ENCODE measurements at regions not wholly inside any gene's neighbourhood (a gene's known extent, or its start where the extent isn't known, plus 50 kb on each side); places are given as distances from the start of the nearest gene placed in this dataset.

- H3K27ac ChIP-seq = no peak overlapping the region
- no peak overlapping the region for H3K4me2 ChIP-seq
- no peak for TF ChIP-seq Cebpa-rat (IDR thresholded peaks at IDR 0.05)
- no peaks in the 10 kb centered on the region for H3K36me3 ChIP-seq
- H3K4me3 ChIP-seq = no peak overlapping the region
- H4K20me1 ChIP-seq = no peaks in the 10 kb centered on the region
- no peaks in the 10 kb centered on the region for H3K9me3 ChIP-seq
- H3K9ac ChIP-seq = no peak overlapping the region
- H3K27me3 ChIP-seq = no peaks in the 10 kb centered on the region
- peaks cover 7% of the 10 kb centered on the region; the same call in 1 of the 2 replicates for H3K4me1 ChIP-seq
Measured at GRCh38 chr2:35297403-35297802, 1058.2 kb upstream of the CRIM1 start.

DNA sequence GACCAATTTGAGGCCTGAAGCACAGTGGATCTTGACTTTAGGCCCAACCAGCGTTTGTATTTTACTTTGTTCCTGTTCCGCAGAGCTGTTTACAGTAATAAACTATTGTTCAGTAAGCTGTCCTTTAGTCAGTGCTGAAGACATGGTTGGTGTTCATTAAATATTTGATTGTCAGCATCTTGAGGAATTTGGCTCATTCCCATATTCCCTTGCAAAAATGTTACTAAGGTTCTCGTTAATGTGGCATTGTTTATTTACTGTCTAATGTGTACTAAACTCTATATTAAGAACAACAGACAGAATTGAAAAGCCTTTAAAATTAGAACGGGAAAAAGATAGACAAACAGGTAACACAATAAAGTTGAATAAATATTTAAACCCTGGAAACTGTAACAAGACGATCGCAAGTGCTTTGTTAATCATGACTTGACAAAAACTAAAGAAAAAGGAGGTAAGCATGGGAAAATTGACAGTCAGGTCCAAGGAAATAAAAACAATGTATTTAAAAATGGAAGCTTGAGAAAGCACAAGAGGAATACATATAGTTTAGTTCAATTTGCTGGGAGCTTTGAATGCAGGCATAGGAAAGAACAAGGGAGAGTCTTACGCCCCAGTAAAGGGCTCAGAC, 1060.8 kb upstream of the CRIM1 start:
- Histone ChIP-seq H3K9me3 (no peaks in the 10 kb centered on the region), H3K4me3 (no peak overlapping the region), H3K36me3 (no peaks in the 10 kb centered on the region), H3K27ac (no peak overlapping the region), H3K4me1 (peaks cover 7% of the 10 kb centered on the region; the same call in 1 of the 2 replicates), H4K20me1 (no peaks in the 10 kb centered on the region), H3K9ac (no peak overlapping the region), H3K4me2 (no peak overlapping the region), H3K27me3 (no peaks in the 10 kb centered on the region)
- no peak for TF ChIP-seq Cebpa-rat (IDR thresholded peaks at IDR 0.05)

DNA sequence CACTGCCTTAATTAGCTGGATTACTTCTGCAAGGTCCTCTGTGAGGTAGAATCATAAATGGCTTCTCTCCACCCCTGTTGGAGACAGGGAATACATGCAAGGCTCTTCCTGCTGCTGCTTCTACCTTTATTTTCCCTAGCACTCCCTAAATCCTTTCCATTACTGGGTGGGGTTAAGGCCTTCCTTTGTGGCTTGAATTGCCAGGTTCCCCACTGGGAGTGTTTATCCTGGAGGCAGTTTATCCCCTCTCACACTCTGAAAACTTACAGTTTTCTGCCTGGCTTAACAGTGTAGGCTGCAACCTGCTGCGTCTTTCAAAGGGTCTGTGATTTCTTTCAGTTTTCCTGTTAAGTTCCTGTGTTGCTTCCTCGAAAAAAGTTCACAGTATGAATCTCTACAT, 1062.3 kb upstream of the CRIM1 start:
- no peaks in the 10 kb centered on the region for H4K20me1 ChIP-seq
- H3K9ac ChIP-seq = no peak overlapping the region
- no peaks in the 10 kb centered on the region for H3K27me3 ChIP-seq
- no peaks in the 10 kb centered on the region for H3K36me3 ChIP-seq
- H3K4me3 ChIP-seq = no peak overlapping the region
- no peak overlapping the region for H3K4me2 ChIP-seq
- peaks cover 3% of the 10 kb centered on the region; the same call in 1 of the 2 replicates for H3K4me1 ChIP-seq
- no peak overlapping the region for H3K27ac ChIP-seq
- no peak for TF ChIP-seq Cebpa-rat (IDR thresholded peaks at IDR 0.05)
- H3K9me3 ChIP-seq = no peaks in the 10 kb centered on the region

DNA sequence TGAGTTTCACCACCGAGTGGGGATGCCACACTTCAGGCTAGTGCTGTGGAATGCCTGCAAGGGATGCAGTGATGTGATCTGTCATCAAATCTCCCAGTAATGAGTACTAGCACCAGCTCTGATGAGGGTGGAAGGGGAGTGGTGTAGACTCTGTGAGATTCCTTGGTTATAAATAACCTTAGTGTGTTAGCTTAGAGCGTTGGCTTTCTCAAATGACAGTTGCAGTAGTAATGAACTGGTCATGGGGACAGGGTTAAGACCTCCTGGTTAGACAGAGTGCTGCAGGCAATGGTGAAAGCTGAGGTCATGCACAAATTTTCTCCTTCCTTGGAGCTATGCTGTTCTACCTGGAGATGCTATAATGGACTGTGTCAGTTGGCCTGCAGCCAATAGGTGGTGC, 1063.4 kb upstream of the CRIM1 start:
- Histone ChIP-seq H3K4me2 (no peak overlapping the region), H3K27ac (no peak overlapping the region), H3K27me3 (no peaks in the 10 kb centered on the region), H4K20me1 (no peaks in the 10 kb centered on the region), H3K36me3 (no peaks in the 10 kb centered on the region), H3K9me3 (no peaks in the 10 kb centered on the region), H3K4me1 (no peaks in the 10 kb centered on the region), H3K4me3 (no peak overlapping the region), H3K9ac (no peak overlapping the region)
- no peak for TF ChIP-seq Cebpa-rat (IDR thresholded peaks at IDR 0.05)

GRCh38 chr2:35281702-35282101, 1073.9 kb upstream of the CRIM1 start:
- TF ChIP-seq Cebpa-rat (IDR thresholded peaks at IDR 0.05) = no peak
- Histone ChIP-seq H3K27me3 (no peaks in the 10 kb centered on the region), H3K4me2 (no peak overlapping the region), H3K9me3 (no peaks in the 10 kb centered on the region), H4K20me1 (no peaks in the 10 kb centered on the region), H3K27ac (no peak overlapping the region), H3K4me3 (no peak overlapping the region), H3K9ac (no peak overlapping the region), H3K36me3 (no peaks in the 10 kb centered on the region), H3K4me1 (no peaks in the 10 kb centered on the region)

DNA sequence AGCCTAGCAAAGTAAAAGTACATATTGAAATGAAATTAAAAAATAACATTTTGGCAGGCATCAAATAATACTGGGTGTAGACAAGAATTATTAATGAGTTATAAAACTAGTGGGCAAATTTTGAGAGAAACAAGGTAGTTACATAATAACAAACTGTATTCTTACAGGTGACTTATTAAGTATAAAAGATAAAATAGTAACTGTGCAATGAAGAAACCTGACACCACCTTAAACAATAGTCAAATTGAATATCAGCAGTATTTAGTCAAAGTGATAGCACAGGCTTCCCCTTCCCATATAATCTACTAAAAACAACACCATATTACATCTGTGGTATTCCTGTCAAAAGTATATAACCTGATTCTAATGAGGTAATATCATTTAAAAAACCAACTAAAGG, 1099.8 kb upstream of the CRIM1 start:
- no peaks in the 10 kb centered on the region for H3K4me1 ChIP-seq
- no peaks in the 10 kb centered on the region for H4K20me1 ChIP-seq
- no peaks in the 10 kb centered on the region for H3K9me3 ChIP-seq
- H3K4me3 ChIP-seq = no peak overlapping the region
- no peaks in the 10 kb centered on the region for H3K36me3 ChIP-seq
- no peak overlapping the region for H3K27ac ChIP-seq
- H3K27me3 ChIP-seq = no peaks in the 10 kb centered on the region
- H3K9ac ChIP-seq = no peak overlapping the region
- TF ChIP-seq Cebpa-rat (IDR thresholded peaks at IDR 0.05) = no peak
- no peak overlapping the region for H3K4me2 ChIP-seq

DNA sequence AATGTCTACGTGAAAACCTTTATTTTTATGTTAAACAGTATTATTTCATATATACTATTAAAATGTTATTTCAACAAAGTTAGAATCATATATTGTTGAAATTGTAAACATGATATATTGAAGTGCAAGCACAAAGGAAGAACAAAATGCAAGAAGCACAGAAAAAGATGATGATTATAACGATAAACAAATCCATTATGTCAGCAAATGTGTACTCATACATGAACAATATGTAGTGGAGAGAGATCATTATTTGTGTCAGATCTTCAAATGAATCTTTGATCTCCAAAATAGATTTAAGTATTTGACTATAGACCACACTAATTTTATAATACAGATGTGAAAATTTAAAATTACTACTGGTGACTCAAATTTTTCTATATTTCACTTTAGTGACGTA, 1104.4 kb upstream of the CRIM1 start:
- Histone ChIP-seq H3K9me3 (peaks cover 16% of the 10 kb centered on the region; the same call in 1 of the 2 replicates), H3K9ac (no peak overlapping the region), H3K36me3 (no peaks in the 10 kb centered on the region), H3K27me3 (no peaks in the 10 kb centered on the region), H3K4me3 (no peak overlapping the region), H3K4me2 (no peak overlapping the region), H3K4me1 (no peaks in the 10 kb centered on the region), H3K27ac (no peak overlapping the region), H4K20me1 (no peaks in the 10 kb centered on the region)
- TF ChIP-seq Cebpa-rat (IDR thresholded peaks at IDR 0.05) = no peak

DNA sequence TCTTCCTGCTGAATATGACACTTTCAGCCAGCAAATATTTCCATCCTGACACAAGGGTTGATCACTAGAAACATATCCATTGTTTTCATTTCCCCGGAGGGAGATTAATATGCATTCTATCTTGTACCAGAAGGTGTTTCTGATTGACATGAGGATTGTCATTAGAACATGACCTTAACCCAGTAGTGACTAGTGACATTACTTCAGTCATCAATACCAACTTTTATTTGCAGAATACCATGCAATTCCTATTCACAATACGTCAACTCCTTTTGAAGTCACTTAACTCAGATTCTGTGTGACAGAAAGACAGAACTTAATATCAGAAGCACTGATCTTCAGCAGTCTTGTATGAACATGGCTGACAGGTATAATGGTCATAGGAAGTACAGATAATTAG, 1108.9 kb upstream of the CRIM1 start:
- Histone ChIP-seq H3K9ac (no peak overlapping the region), H4K20me1 (no peaks in the 10 kb centered on the region), H3K4me1 (no peaks in the 10 kb centered on the region), H3K36me3 (no peaks in the 10 kb centered on the region), H3K4me3 (no peak overlapping the region), H3K27me3 (no peaks in the 10 kb centered on the region), H3K4me2 (no peak overlapping the region), H3K27ac (no peak overlapping the region), H3K9me3 (peaks cover 16% of the 10 kb centered on the region; the same call in 1 of the 2 replicates)
- TF ChIP-seq Cebpa-rat (IDR thresholded peaks at IDR 0.05) = no peak

- Histone ChIP-seq H3K4me3 (no peak overlapping the region), H3K9ac (no peak overlapping the region), H3K4me1 (no peaks in the 10 kb centered on the region), H4K20me1 (no peaks in the 10 kb centered on the region), H3K9me3 (no peaks in the 10 kb centered on the region), H3K36me3 (no peaks in the 10 kb centered on the region), H3K27me3 (no peaks in the 10 kb centered on the region), H3K4me2 (no peak overlapping the region), H3K27ac (no peak overlapping the region)
- no peak for TF ChIP-seq Cebpa-rat (IDR thresholded peaks at IDR 0.05)
Measured at GRCh38 chr2:35228584-35228983, 1127.0 kb upstream of the CRIM1 start.

DNA sequence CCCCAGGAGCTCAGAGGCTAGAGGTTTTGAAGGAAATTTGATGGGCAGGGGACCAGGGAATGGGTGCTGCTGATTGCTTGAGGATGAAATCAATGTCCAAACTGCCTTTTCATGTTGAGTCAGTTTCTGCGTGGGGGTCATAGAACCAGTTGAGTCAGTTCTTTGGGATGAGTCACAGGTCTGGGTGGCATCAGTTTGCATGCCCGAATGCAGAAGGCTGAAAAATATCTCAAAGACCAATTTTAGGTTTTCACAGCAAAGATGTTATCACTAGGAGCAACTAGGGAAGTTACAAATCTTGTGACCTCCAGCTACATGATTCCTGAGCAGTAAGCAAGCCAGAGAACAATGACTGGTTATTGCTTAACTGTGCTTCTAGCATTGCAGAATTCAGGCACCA, 1135.1 kb upstream of the CRIM1 start:
- Histone ChIP-seq H3K4me3 (no peak overlapping the region), H3K27ac (no peak overlapping the region), H3K4me2 (no peak overlapping the region), H3K9ac (no peak overlapping the region), H3K36me3 (no peaks in the 10 kb centered on the region), H4K20me1 (no peaks in the 10 kb centered on the region), H3K9me3 (peaks cover 9% of the 10 kb centered on the region; the same call in 1 of the 2 replicates), H3K4me1 (no peaks in the 10 kb centered on the region), H3K27me3 (no peaks in the 10 kb centered on the region)
- TF ChIP-seq Cebpa-rat (IDR thresholded peaks at IDR 0.05) = no peak

DNA sequence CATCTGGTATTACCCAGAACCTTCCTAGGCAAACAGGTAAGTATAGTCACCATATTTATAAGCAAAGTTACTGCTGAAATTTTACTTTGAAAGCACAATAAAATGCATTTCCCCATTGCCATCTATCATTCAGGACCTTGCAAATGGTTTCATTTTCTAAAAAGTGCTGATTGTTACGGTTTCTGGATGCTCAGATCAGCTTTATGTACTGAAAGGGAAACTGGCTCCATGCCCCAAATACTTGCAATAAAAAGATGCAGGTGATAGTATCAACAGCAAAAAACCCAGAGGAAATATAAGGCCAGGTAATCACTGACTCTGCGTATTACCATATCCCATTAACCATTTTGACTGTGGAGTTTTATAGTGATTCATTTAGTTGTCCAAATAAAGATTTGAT, 1150.7 kb upstream of the CRIM1 start:
- no peaks in the 10 kb centered on the region for H3K36me3 ChIP-seq
- no peak for TF ChIP-seq Cebpa-rat (IDR thresholded peaks at IDR 0.05)
- no peak overlapping the region for H3K27ac ChIP-seq
- no peak overlapping the region for H3K9ac ChIP-seq
- H4K20me1 ChIP-seq = no peaks in the 10 kb centered on the region
- no peaks in the 10 kb centered on the region for H3K27me3 ChIP-seq
- H3K4me1 ChIP-seq = no peaks in the 10 kb centered on the region
- no peak overlapping the region for H3K4me3 ChIP-seq
- no peaks in the 10 kb centered on the region for H3K9me3 ChIP-seq
- no peak overlapping the region for H3K4me2 ChIP-seq

All from BLaER1 (cell line).